Fibroblast of the aortic adventitia (primary cell): ENCODE measurements at regions not wholly inside any gene's neighbourhood (a gene's known extent, or its start where the extent isn't known, plus 50 kb on each side); places are given as distances from the start of the nearest gene placed in this dataset.

Experiments
- DNase-seq: peaks from one replicate; pipeline ENCODE4 v3.0.0-alpha.2; 2010; ENCODE audit warnings: low read depth
- H3K4me3 ChIP-seq: 2 replicates; pipeline ENCODE4 v1.5.1; 2011; ENCODE audit warnings: low read depth, mild to moderate bottlenecking, control low read depth, low read length, moderate library complexity
- CTCF ChIP-seq: IDR thresholded peaks from 2 replicates; pipeline ENCODE4 v1.5.1; 2011; ENCODE audit warnings: mild to moderate bottlenecking, low read length, control low read depth, inconsistent platforms; ENCODE audit not compliant: insufficient read depth

- TF ChIP-seq CTCF: no peak
- no peak for DNase-seq
- no peak overlapping the region for H3K4me3 ChIP-seq
Measured at GRCh38 chr6:169020821-169021220, 232.8 kb downstream of the THBS2 start.

GRCh38 chr6:169019727-169020491 lies 233.7 kb downstream of the THBS2 start:
- no peak for DNase-seq
- TF ChIP-seq CTCF: peak; percentile 18
- no peak overlapping the region for H3K4me3 ChIP-seq

GRCh38 chr6:169019111-169019510 lies 234.5 kb downstream of the THBS2 start:
- H3K4me3 ChIP-seq: no peak overlapping the region
- DNase-seq: no peak
- TF ChIP-seq CTCF: no peak

GRCh38 chr6:169016758-169017157 lies 236.9 kb downstream of the THBS2 start:
- no peak overlapping the region for H3K4me3 ChIP-seq
- TF ChIP-seq CTCF: no peak
- DNase-seq: no peak

GRCh38 chr6:169014211-169015197 lies 239.1 kb downstream of the THBS2 start:
- peak; percentile 48 for DNase-seq
- TF ChIP-seq CTCF: no peak
- no peak overlapping the region for H3K4me3 ChIP-seq

GRCh38 chr6:169009628-169010027 lies 244.0 kb downstream of the THBS2 start:
- TF ChIP-seq CTCF: no peak
- no peak for DNase-seq
- no peak overlapping the region for H3K4me3 ChIP-seq
